ENCODE measurements at regions not wholly inside any gene's neighbourhood (a gene's known extent, or its start where the extent isn't known, plus 50 kb on each side); places are given as distances from the start of the nearest gene placed in this dataset.

DNA sequence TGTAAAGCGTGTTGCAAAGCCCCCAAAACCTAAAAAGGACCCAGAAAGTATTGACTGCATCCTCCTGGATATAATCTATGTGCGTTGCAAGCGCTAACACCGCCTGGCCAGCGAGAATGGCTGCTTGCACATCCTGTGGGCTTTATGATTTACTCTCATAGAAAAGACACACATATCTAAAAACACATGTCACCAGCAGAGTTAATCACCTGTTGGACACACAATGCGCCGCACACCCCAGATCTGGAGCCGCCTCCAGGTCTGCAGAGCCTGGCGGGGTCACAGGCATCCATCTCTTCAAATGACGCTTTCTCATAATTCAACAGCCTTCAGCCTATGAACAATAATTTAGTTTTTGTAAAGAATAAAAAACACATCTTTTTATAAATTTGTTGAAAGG lies 186.5 kb downstream of the RTP5 start:
- Histone ChIP-seq H3K36me3 (ENCODE audit: insufficient read depth) (no peaks in the 10 kb centered on the region), H2AFZ (ENCODE audit: low read depth) (no peak overlapping the region), H3K9ac (no peak overlapping the region), H3K79me2 (ENCODE audit: insufficient read depth, low read depth) (no peaks in the 10 kb centered on the region), H3K4me1 (ENCODE audit: low read depth, poor library complexity, severe bottlenecking) (no peaks in the 10 kb centered on the region), H4K20me1 (ENCODE audit: insufficient read depth) (no peaks in the 10 kb centered on the region), H3K4me3 (IDR thresholded peaks at IDR 0.05; ENCODE audit: insufficient read depth, low read depth, low read length) (no peak overlapping the region), H3K27ac (no peak overlapping the region), H3K4me2 (no peak overlapping the region), H3K27me3 (ENCODE audit: insufficient read depth, low read depth) (peaks cover 25% of the 10 kb centered on the region)
- TF ChIP-seq, protein P1, sequence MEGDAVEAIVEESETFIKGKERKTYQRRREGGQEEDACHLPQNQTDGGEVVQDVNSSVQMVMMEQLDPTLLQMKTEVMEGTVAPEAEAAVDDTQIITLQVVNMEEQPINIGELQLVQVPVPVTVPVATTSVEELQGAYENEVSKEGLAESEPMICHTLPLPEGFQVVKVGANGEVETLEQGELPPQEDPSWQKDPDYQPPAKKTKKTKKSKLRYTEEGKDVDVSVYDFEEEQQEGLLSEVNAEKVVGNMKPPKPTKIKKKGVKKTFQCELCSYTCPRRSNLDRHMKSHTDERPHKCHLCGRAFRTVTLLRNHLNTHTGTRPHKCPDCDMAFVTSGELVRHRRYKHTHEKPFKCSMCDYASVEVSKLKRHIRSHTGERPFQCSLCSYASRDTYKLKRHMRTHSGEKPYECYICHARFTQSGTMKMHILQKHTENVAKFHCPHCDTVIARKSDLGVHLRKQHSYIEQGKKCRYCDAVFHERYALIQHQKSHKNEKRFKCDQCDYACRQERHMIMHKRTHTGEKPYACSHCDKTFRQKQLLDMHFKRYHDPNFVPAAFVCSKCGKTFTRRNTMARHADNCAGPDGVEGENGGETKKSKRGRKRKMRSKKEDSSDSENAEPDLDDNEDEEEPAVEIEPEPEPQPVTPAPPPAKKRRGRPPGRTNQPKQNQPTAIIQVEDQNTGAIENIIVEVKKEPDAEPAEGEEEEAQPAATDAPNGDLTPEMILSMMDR (conservative IDR thresholded peaks at IDR 0.05; ENCODE audit: low read depth, low read length), result no peak

DNA sequence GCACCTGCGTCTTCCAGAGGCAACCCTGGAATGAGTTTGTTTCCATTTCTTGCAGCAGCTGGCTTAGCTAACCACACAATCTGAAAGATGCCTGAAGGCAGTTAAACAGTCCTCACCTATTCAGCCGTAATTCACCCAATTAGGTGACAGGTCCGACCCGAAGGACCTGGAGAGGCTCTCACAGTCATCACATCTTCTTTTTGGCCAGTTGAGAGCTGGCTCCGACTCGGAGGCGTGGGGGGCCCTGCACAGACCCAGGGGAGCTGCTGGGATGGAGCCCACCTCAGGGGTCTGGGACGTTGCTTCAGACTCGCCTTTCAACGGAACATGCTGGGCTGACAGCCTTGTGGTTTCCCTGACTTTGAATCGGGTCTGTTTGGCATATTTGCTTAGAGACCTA lies 187.3 kb downstream of the RTP5 start:
- H3K79me2 ChIP-seq (ENCODE audit: insufficient read depth, low read depth), result no peaks in the 10 kb centered on the region
- H3K4me2 ChIP-seq, result no peak overlapping the region
- no peak overlapping the region for H3K9ac ChIP-seq
- no peaks in the 10 kb centered on the region for H4K20me1 ChIP-seq (ENCODE audit: insufficient read depth)
- H3K4me1 ChIP-seq (ENCODE audit: low read depth, poor library complexity, severe bottlenecking), result no peaks in the 10 kb centered on the region
- H3K4me3 ChIP-seq (IDR thresholded peaks at IDR 0.05; ENCODE audit: insufficient read depth, low read depth, low read length), result no peak overlapping the region
- H3K36me3 ChIP-seq (ENCODE audit: insufficient read depth), result no peaks in the 10 kb centered on the region
- TF ChIP-seq, protein P1 (conservative IDR thresholded peaks at IDR 0.05; ENCODE audit: low read depth, low read length), result no peak
- H3K27me3 ChIP-seq (ENCODE audit: insufficient read depth, low read depth), result peaks cover 25% of the 10 kb centered on the region
- no peak overlapping the region for H3K27ac ChIP-seq
- H2AFZ ChIP-seq (ENCODE audit: low read depth), result no peak overlapping the region

DNA sequence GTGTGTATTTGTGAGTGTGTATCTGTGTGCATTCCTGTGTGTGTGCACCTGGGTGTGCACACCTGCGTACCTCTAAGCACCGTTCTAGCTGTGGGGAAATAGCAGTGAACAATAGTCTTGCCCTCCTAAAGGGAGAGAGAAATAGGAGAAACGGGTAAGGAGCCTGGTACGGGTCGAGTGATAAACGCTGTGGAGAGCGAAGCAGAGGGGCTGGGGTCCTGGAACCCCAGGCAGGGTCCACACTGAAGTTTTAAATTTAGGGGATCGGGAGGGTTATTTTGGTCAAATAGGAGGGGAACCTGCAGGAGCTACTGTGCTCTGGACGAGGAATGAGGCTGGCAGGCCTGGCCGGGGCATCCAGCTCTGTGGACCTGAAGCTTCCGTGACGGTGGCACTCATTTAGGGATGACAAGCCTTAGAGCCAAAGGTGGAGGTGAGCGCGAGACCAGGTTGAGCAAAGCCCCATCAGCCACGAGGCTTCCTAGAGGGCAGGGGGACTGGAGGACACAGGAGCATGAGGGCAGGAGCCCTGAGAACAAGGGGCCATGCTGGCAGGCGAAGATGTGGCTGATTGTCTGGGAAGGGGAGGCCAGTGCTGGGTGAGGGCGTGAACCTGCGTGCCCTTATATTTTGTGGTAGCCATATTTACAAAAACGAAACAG lies 188.0 kb downstream of the RTP5 start:
- no peak overlapping the region for H2AFZ ChIP-seq (ENCODE audit: low read depth)
- H3K27me3 ChIP-seq (ENCODE audit: insufficient read depth, low read depth), result peaks cover 25% of the 10 kb centered on the region
- no peaks in the 10 kb centered on the region for H3K4me1 ChIP-seq (ENCODE audit: low read depth, poor library complexity, severe bottlenecking)
- TF ChIP-seq, protein P1 (conservative IDR thresholded peaks at IDR 0.05; ENCODE audit: low read depth, low read length), result no peak
- no peaks in the 10 kb centered on the region for H3K36me3 ChIP-seq (ENCODE audit: insufficient read depth)
- no peak overlapping the region for H3K27ac ChIP-seq
- no peak overlapping the region for H3K9ac ChIP-seq
- H3K79me2 ChIP-seq (ENCODE audit: insufficient read depth, low read depth), result no peaks in the 10 kb centered on the region
- H4K20me1 ChIP-seq (ENCODE audit: insufficient read depth), result no peaks in the 10 kb centered on the region
- H3K4me2 ChIP-seq, result no peak overlapping the region
- no peak overlapping the region for H3K4me3 ChIP-seq (IDR thresholded peaks at IDR 0.05; ENCODE audit: insufficient read depth, low read depth, low read length)

DNA sequence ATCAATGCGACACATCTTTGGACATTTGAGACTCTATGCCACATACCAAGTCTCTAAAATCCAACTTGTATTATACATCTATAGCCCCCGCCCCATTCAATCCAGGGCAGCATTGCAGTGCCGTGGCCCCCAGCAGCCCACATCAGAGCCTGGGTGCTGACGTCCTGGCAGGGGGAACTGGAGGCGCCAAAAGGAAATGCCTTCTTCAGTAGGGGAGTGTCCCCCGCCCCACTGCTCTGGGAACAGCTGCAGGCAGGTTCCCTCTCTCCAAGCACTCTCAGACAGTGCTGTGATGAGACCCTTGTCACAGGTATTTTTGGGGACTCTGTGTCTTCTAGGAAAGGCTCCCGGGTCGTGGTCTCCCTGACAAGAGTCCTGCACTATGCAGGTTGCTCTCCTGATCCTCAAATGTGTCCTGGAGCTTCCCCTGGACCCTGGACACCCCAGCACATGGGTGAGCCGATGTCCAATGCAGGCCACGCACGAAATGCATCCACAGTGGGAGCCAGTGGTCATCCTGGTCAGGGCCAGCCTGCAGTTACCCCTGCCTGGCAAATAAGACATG lies 188.7 kb downstream of the RTP5 start:
- H3K27ac ChIP-seq, result no peak overlapping the region
- TF ChIP-seq, protein P1 (conservative IDR thresholded peaks at IDR 0.05; ENCODE audit: low read depth, low read length), result no peak
- no peaks in the 10 kb centered on the region for H3K36me3 ChIP-seq (ENCODE audit: insufficient read depth)
- no peak overlapping the region for H3K4me3 ChIP-seq (IDR thresholded peaks at IDR 0.05; ENCODE audit: insufficient read depth, low read depth, low read length)
- no peaks in the 10 kb centered on the region for H3K4me1 ChIP-seq (ENCODE audit: low read depth, poor library complexity, severe bottlenecking)
- no peaks in the 10 kb centered on the region for H4K20me1 ChIP-seq (ENCODE audit: insufficient read depth)
- no peak overlapping the region for H3K4me2 ChIP-seq
- no peak overlapping the region for H3K9ac ChIP-seq
- peaks cover 25% of the 10 kb centered on the region for H3K27me3 ChIP-seq (ENCODE audit: insufficient read depth, low read depth)
- H3K79me2 ChIP-seq (ENCODE audit: insufficient read depth, low read depth), result no peaks in the 10 kb centered on the region
- H2AFZ ChIP-seq (ENCODE audit: low read depth), result no peak overlapping the region
